ENCODE measurements at regions not wholly inside any gene's neighbourhood (a gene's known extent, or its start where the extent isn't known, plus 50 kb on each side); places are given as distances from the start of the nearest gene placed in this dataset.

GRCh38 chr14:101105045-101105444, 201.5 kb upstream of the RTL1 start:
- no peak for TF ChIP-seq CTCF (IDR thresholded peaks at IDR 0.05)
- TF ChIP-seq POLR2AphosphoS5 (IDR thresholded peaks at IDR 0.05): no peak
- TF ChIP-seq EP300 (IDR thresholded peaks at IDR 0.05): no peak
- TF ChIP-seq POLR2A (IDR thresholded peaks at IDR 0.05; ENCODE audit: low read depth): no peak
